Superior temporal gyrus (tissue), 1 donor: ENCODE measurements at regions not wholly inside any gene's neighbourhood (a gene's known extent, or its start where the extent isn't known, plus 50 kb on each side); places are given as distances from the start of the nearest gene placed in this dataset.

Source experiments
- DNase-seq: peaks from one replicate; pipeline ENCODE4 v3.0.0-alpha.2; 2016; ENCODE audit errors: extremely low spot score

GRCh38 chr2:9105601-9106337 is 100.8 kb upstream of the ASAP2 start:
- no peak for DNase-seq

- DNase-seq, result no peak
Observed at GRCh38 chr2:9103663-9104277, 100.3 kb upstream of the MBOAT2 start.

- DNase-seq, result no peak
Observed at GRCh38 chr2:9102861-9103662, 99.6 kb upstream of the MBOAT2 start.

- no peak for DNase-seq
Observed at GRCh38 chr2:9101763-9102425, 98.4 kb upstream of the MBOAT2 start.

GRCh38 chr2:9100080-9100876 is 96.8 kb upstream of the MBOAT2 start:
- no peak for DNase-seq

GRCh38 chr2:9099341-9099751 is 95.9 kb upstream of the MBOAT2 start:
- DNase-seq, result no peak

GRCh38 chr2:9097892-9098291 is 94.4 kb upstream of the MBOAT2 start:
- no peak for DNase-seq

- DNase-seq, result no peak
Observed at GRCh38 chr2:9097239-9097638, 93.8 kb upstream of the MBOAT2 start.

GRCh38 chr2:9096761-9097160 is 93.3 kb upstream of the MBOAT2 start:
- no peak for DNase-seq

GRCh38 chr2:9095690-9096089 is 92.2 kb upstream of the MBOAT2 start:
- peak; percentile 33 for DNase-seq

- no peak for DNase-seq
Observed at GRCh38 chr2:9095226-9095625, 91.7 kb upstream of the MBOAT2 start.

GRCh38 chr2:9094117-9094516 is 90.6 kb upstream of the MBOAT2 start:
- no peak for DNase-seq

GRCh38 chr2:9093324-9093723 is 89.8 kb upstream of the MBOAT2 start:
- DNase-seq, result no peak

GRCh38 chr2:9092383-9093282 is 89.1 kb upstream of the MBOAT2 start:
- DNase-seq, result no peak

- no peak for DNase-seq
Observed at GRCh38 chr2:9091811-9092210, 88.3 kb upstream of the MBOAT2 start.

- DNase-seq, result no peak
Observed at GRCh38 chr2:9089831-9090230, 86.3 kb upstream of the MBOAT2 start.

GRCh38 chr2:9087121-9087681 is 83.7 kb upstream of the MBOAT2 start:
- DNase-seq, result no peak

GRCh38 chr2:9086465-9086864 is 83.0 kb upstream of the MBOAT2 start:
- DNase-seq, result no peak

GRCh38 chr2:9085353-9085752 is 81.9 kb upstream of the MBOAT2 start:
- DNase-seq, result no peak

GRCh38 chr2:9083287-9083686 is 79.8 kb upstream of the MBOAT2 start:
- DNase-seq, result no peak
